SJSA1 (cell line): ENCODE measurements at regions not wholly inside any gene's neighbourhood (a gene's known extent, or its start where the extent isn't known, plus 50 kb on each side); places are given as distances from the start of the nearest gene placed in this dataset.

Source experiments
- DNase-seq, 2 experiments: peaks; one replicate each; pipeline ENCODE4 v3.0.0-alpha.2; 2015 to 2020; ENCODE audit warnings: low spot score in 2 of 2, low read depth in 1 of 2
- H3K27ac ChIP-seq: fragments of 250-450 bp; sonication (Bioruptor Pico); 2 replicates; pipeline ENCODE4 v1.5.1; 2020; ENCODE audit warnings: mild to moderate bottlenecking, moderate library complexity
- H3K27me3 ChIP-seq: fragments of 250-450 bp; sonication (Bioruptor Pico); replicated peaks from 2 replicates; pipeline ENCODE4 v1.5.1; 2020; ENCODE audit warnings: mild to moderate bottlenecking, moderate library complexity
- H3K36me3 ChIP-seq: fragments of 250-450 bp; sonication (Bioruptor Pico); 2 replicates; pipeline ENCODE4 v1.5.1; 2020; ENCODE audit warnings: mild to moderate bottlenecking
- H3K4me1 ChIP-seq: fragments of 250-450 bp; sonication (Bioruptor Pico); replicated peaks from 2 replicates; pipeline ENCODE4 v1.6.1; 2021; ENCODE audit warnings: mild to moderate bottlenecking
- H3K4me3 ChIP-seq: fragments of 250-450 bp; sonication (Bioruptor Pico); 2 replicates; pipeline ENCODE4 v1.5.1; 2020; ENCODE audit warnings: mild to moderate bottlenecking
- H3K9me3 ChIP-seq: fragments of 250-450 bp; sonication (Bioruptor Pico); replicated peaks from 2 replicates; pipeline ENCODE4 v1.5.1; 2020; ENCODE audit warnings: mild to moderate bottlenecking

GRCh38 chr4:35559559-35560365, 684.6 kb downstream of the ARAP2 start:
- H3K27me3 ChIP-seq, result no peaks in the 10 kb centered on the region
- no peak for DNase-seq
- H3K4me3 ChIP-seq, result no peak overlapping the region

GRCh38 chr4:35562861-35563260, 681.5 kb downstream of the ARAP2 start:
- no peak for DNase-seq
- Histone ChIP-seq H3K36me3 (no peaks in the 10 kb centered on the region), H3K27me3 (no peaks in the 10 kb centered on the region), H3K9me3 (no peaks in the 10 kb centered on the region), H3K27ac (no peak overlapping the region), H3K4me1 (no peaks in the 10 kb centered on the region), H3K4me3 (no peak overlapping the region)

More at GRCh38 chr4:35559559-35560365, 684.6 kb downstream of the ARAP2 start:
- Histone ChIP-seq H3K4me1 (no peaks in the 10 kb centered on the region), H3K36me3 (no peaks in the 10 kb centered on the region), H3K27ac (no peak overlapping the region), H3K9me3 (no peaks in the 10 kb centered on the region)

- Histone ChIP-seq H3K9me3 (no peaks in the 10 kb centered on the region), H3K27ac (no peak overlapping the region), H3K27me3 (no peaks in the 10 kb centered on the region), H3K36me3 (no peaks in the 10 kb centered on the region), H3K4me1 (no peaks in the 10 kb centered on the region), H3K4me3 (no peak overlapping the region)
- DNase-seq, result no peak
Measured at GRCh38 chr4:35565640-35566039, 678.7 kb downstream of the ARAP2 start.

GRCh38 chr4:35591035-35591434, 653.3 kb downstream of the ARAP2 start:
- Histone ChIP-seq H3K36me3 (no peaks in the 10 kb centered on the region), H3K9me3 (no peaks in the 10 kb centered on the region), H3K4me3 (no peak overlapping the region), H3K27me3 (no peaks in the 10 kb centered on the region), H3K4me1 (no peaks in the 10 kb centered on the region), H3K27ac (no peak overlapping the region)
- no peak for DNase-seq

- H3K27me3 ChIP-seq, result no peaks in the 10 kb centered on the region
- no peak overlapping the region for H3K27ac ChIP-seq
- no peak overlapping the region for H3K4me3 ChIP-seq
- no peaks in the 10 kb centered on the region for H3K9me3 ChIP-seq
- H3K4me1 ChIP-seq, result no peaks in the 10 kb centered on the region
- no peak for DNase-seq
- no peaks in the 10 kb centered on the region for H3K36me3 ChIP-seq
Measured at GRCh38 chr4:35604252-35604651, 640.1 kb downstream of the ARAP2 start.

GRCh38 chr4:35604724-35605123, 639.6 kb downstream of the ARAP2 start:
- no peaks in the 10 kb centered on the region for H3K9me3 ChIP-seq
- H3K4me1 ChIP-seq, result no peaks in the 10 kb centered on the region
- H3K27me3 ChIP-seq, result no peaks in the 10 kb centered on the region
- DNase-seq, result no peak
- H3K4me3 ChIP-seq, result no peak overlapping the region
- no peaks in the 10 kb centered on the region for H3K36me3 ChIP-seq
- H3K27ac ChIP-seq, result no peak overlapping the region

GRCh38 chr4:35608205-35608604, 636.1 kb downstream of the ARAP2 start:
- H3K4me3 ChIP-seq, result no peak overlapping the region
- no peak for DNase-seq
- H3K27me3 ChIP-seq, result no peaks in the 10 kb centered on the region
- H3K27ac ChIP-seq, result no peak overlapping the region
- no peaks in the 10 kb centered on the region for H3K4me1 ChIP-seq
- H3K36me3 ChIP-seq, result no peaks in the 10 kb centered on the region
- H3K9me3 ChIP-seq, result no peaks in the 10 kb centered on the region

GRCh38 chr4:35614120-35614519, 630.2 kb downstream of the ARAP2 start:
- H3K4me3 ChIP-seq, result no peak overlapping the region
- H3K27me3 ChIP-seq, result no peaks in the 10 kb centered on the region
- H3K9me3 ChIP-seq, result no peaks in the 10 kb centered on the region
- no peak for DNase-seq
- H3K4me1 ChIP-seq, result no peaks in the 10 kb centered on the region
- no peak overlapping the region for H3K27ac ChIP-seq
- H3K36me3 ChIP-seq, result no peaks in the 10 kb centered on the region

- Histone ChIP-seq H3K4me1 (no peaks in the 10 kb centered on the region), H3K36me3 (no peaks in the 10 kb centered on the region), H3K4me3 (no peak overlapping the region), H3K27me3 (no peaks in the 10 kb centered on the region), H3K27ac (no peak overlapping the region), H3K9me3 (no peaks in the 10 kb centered on the region)
- DNase-seq, result no peak
Measured at GRCh38 chr4:35639929-35640328, 604.4 kb downstream of the ARAP2 start.

GRCh38 chr4:35643661-35644060, 600.7 kb downstream of the ARAP2 start:
- H3K36me3 ChIP-seq, result no peaks in the 10 kb centered on the region
- no peak overlapping the region for H3K27ac ChIP-seq
- no peak for DNase-seq
- no peaks in the 10 kb centered on the region for H3K4me1 ChIP-seq
- no peaks in the 10 kb centered on the region for H3K27me3 ChIP-seq
- H3K4me3 ChIP-seq, result no peak overlapping the region
- H3K9me3 ChIP-seq, result no peaks in the 10 kb centered on the region

GRCh38 chr4:35644591-35644990, 599.7 kb downstream of the ARAP2 start:
- H3K27me3 ChIP-seq, result no peaks in the 10 kb centered on the region
- no peak for DNase-seq

GRCh38 chr4:35649011-35649410, 595.3 kb downstream of the ARAP2 start:
- Histone ChIP-seq H3K36me3 (no peaks in the 10 kb centered on the region), H3K4me3 (no peak overlapping the region), H3K27ac (no peak overlapping the region), H3K27me3 (no peaks in the 10 kb centered on the region), H3K4me1 (no peaks in the 10 kb centered on the region), H3K9me3 (no peaks in the 10 kb centered on the region)
- DNase-seq, result no peak

More at GRCh38 chr4:35644591-35644990, 599.7 kb downstream of the ARAP2 start:
- H3K36me3 ChIP-seq, result no peaks in the 10 kb centered on the region
- no peak overlapping the region for H3K27ac ChIP-seq
- H3K4me1 ChIP-seq, result no peaks in the 10 kb centered on the region
- H3K9me3 ChIP-seq, result no peaks in the 10 kb centered on the region
- H3K4me3 ChIP-seq, result no peak overlapping the region

GRCh38 chr4:35649778-35650177, 594.5 kb downstream of the ARAP2 start:
- Histone ChIP-seq H3K27me3 (no peaks in the 10 kb centered on the region), H3K27ac (no peak overlapping the region), H3K4me1 (no peaks in the 10 kb centered on the region), H3K36me3 (no peaks in the 10 kb centered on the region), H3K4me3 (no peak overlapping the region), H3K9me3 (no peaks in the 10 kb centered on the region)
- no peak for DNase-seq

GRCh38 chr4:35652197-35652596, 592.1 kb downstream of the ARAP2 start:
- DNase-seq, result no peak
- H3K4me3 ChIP-seq, result no peak overlapping the region
- H3K27ac ChIP-seq, result no peak overlapping the region
- no peaks in the 10 kb centered on the region for H3K9me3 ChIP-seq
- no peaks in the 10 kb centered on the region for H3K36me3 ChIP-seq
- H3K27me3 ChIP-seq, result no peaks in the 10 kb centered on the region
- no peaks in the 10 kb centered on the region for H3K4me1 ChIP-seq

GRCh38 chr4:35653451-35653850, 590.9 kb downstream of the ARAP2 start:
- Histone ChIP-seq H3K27me3 (no peaks in the 10 kb centered on the region), H3K27ac (no peak overlapping the region), H3K9me3 (no peaks in the 10 kb centered on the region), H3K36me3 (no peaks in the 10 kb centered on the region), H3K4me1 (no peaks in the 10 kb centered on the region), H3K4me3 (no peak overlapping the region)
- DNase-seq, result no peak
